ENCODE measurements at regions not wholly inside any gene's neighbourhood (a gene's known extent, or its start where the extent isn't known, plus 50 kb on each side); places are given as distances from the start of the nearest gene placed in this dataset.

DNA sequence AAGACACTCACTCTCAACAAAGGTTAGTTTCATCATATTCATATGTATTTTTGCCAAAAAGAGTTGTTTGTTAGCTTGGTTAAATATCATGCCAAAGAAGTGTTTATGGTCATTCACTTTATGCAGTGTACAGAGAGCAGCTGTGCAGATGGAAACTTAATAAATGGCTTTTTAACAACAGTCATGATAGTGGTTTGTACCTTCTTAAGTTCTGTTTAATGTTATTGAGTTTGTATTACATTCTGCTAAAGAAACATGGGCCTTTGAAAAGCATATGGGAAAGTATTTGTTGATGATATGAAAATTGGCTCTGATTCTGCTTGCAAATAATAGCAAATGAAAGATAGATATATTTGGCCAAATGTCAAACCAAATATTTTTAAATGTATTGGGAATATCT is 607.3 kb downstream of the NCAM2 start:
- TF ChIP-seq POLR2AphosphoS5 (IDR thresholded peaks at IDR 0.05): no peak
- TF ChIP-seq, protein P1, sequence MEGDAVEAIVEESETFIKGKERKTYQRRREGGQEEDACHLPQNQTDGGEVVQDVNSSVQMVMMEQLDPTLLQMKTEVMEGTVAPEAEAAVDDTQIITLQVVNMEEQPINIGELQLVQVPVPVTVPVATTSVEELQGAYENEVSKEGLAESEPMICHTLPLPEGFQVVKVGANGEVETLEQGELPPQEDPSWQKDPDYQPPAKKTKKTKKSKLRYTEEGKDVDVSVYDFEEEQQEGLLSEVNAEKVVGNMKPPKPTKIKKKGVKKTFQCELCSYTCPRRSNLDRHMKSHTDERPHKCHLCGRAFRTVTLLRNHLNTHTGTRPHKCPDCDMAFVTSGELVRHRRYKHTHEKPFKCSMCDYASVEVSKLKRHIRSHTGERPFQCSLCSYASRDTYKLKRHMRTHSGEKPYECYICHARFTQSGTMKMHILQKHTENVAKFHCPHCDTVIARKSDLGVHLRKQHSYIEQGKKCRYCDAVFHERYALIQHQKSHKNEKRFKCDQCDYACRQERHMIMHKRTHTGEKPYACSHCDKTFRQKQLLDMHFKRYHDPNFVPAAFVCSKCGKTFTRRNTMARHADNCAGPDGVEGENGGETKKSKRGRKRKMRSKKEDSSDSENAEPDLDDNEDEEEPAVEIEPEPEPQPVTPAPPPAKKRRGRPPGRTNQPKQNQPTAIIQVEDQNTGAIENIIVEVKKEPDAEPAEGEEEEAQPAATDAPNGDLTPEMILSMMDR (IDR thresholded peaks at IDR 0.05): no peak

Measured in upper lobe of left lung (tissue), 4 donors.